H1 (cell line): ENCODE measurements at regions not wholly inside any gene's neighbourhood (a gene's known extent, or its start where the extent isn't known, plus 50 kb on each side); places are given as distances from the start of the nearest gene placed in this dataset.
A peak's percentile ranks its signal among the peaks of the same experiment; 100 is the strongest.

Experiments
- CTCF ChIA-PET: fragments of 300-600 bp; sonication (Branson Sonifier 250); formaldehyde crosslinking; loops from one replicate; lab custom pipeline; 2021; ENCODE audit not compliant: partially characterized antibody; lab: Charles Lee
- POLR2A ChIA-PET: fragments of 300-600 bp; sonication (Branson Sonifier 250); formaldehyde crosslinking; loops from one replicate; lab custom pipeline; 2021; ENCODE audit warnings: inconsistent platforms; ENCODE audit not compliant: partially characterized antibody; lab: Charles Lee
- DNase-seq, 2 experiments: peaks; one replicate each; pipeline versions ENCODE4 v3.0.0 to v3.0.0-alpha.2; 2010 to 2022; ENCODE audit warnings: low spot score in 2 of 2, low read depth in 1 of 2, mixed read lengths in 1 of 2
- FAIRE-seq: peaks from 2 replicates; lab custom pipeline; 2011; peaks lifted over from hg19 to GRCh38; lab: Jason Lieb, UNC
- H2AFZ ChIP-seq: 2 replicates; pipeline ENCODE4 v1.8.1; 2012; ENCODE audit warnings: low read length, inconsistent platforms
- H2AK5ac ChIP-seq: 2 replicates; pipeline ENCODE4 v1.6.1; 2013; ENCODE audit warnings: low read depth, low read length
- H2BK120ac ChIP-seq: replicated peaks from 2 replicates; pipeline ENCODE3; 2013; ENCODE audit warnings: low read depth, low read length, inconsistent platforms
- H2BK12ac ChIP-seq: 2 replicates; pipeline ENCODE4 v1.6.1; 2013; ENCODE audit warnings: low read depth, low read length
- H2BK15ac ChIP-seq: 2 replicates; pipeline ENCODE4 v1.6.1; 2013; ENCODE audit warnings: low read length
- H2BK20ac ChIP-seq: 2 replicates; pipeline ENCODE4 v1.6.1; 2013; ENCODE audit warnings: low read length
- H2BK5ac ChIP-seq: 2 replicates; pipeline ENCODE4 v1.6.1; 2013; ENCODE audit warnings: low read depth, low read length
- H3K14ac ChIP-seq: 2 replicates; pipeline ENCODE4 v1.6.1; 2013; ENCODE audit warnings: inconsistent platforms; ENCODE audit not compliant: insufficient read length
- H3K18ac ChIP-seq: 2 replicates; pipeline ENCODE4 v1.6.1; 2013; ENCODE audit warnings: low read length; ENCODE audit errors: extremely low read depth
- H3K23ac ChIP-seq: 2 replicates; pipeline ENCODE4 v1.6.1; 2013; ENCODE audit warnings: inconsistent platforms; ENCODE audit not compliant: insufficient read length
- H3K23me2 ChIP-seq: 2 replicates; pipeline ENCODE4 v1.6.1; 2013; ENCODE audit warnings: low read depth, low read length
- H3K27ac ChIP-seq: 2 replicates; pipeline ENCODE4 v1.6.1; 2011; ENCODE audit warnings: low read depth, low read length, inconsistent platforms
- H3K27me3 ChIP-seq, 4 experiments: replicated peaks in 1 of 4; 1 replicate in 1 of 4; 2 replicates in 3 of 4; pipeline versions ENCODE4 v1.6.1 to v1.8.1; 2011 to 2013; ENCODE audit warnings: low read length in 3 of 4, mild to moderate bottlenecking in 3 of 4, inconsistent platforms in 2 of 4, mixed read lengths in 2 of 4, moderate library complexity in 1 of 4; ENCODE audit not compliant: control insufficient read depth in 3 of 4, insufficient read depth in 3 of 4; ENCODE audit errors: extremely low read depth in 1 of 4
- H3K36me3 ChIP-seq, 4 experiments: 2 replicates each; pipeline versions ENCODE4 v1.6.1 to v1.8.1; 2011 to 2013; ENCODE audit warnings: mild to moderate bottlenecking in 4 of 4, low read length in 3 of 4, moderate library complexity in 2 of 4, control low read depth in 1 of 4, inconsistent platforms in 1 of 4; ENCODE audit not compliant: insufficient read depth in 4 of 4, control insufficient read depth in 2 of 4
- H3K4ac ChIP-seq: replicated peaks from 2 replicates; pipeline ENCODE3; 2013; ENCODE audit warnings: low read length, low read depth, mixed read lengths, inconsistent platforms; ENCODE audit not compliant: insufficient read length
- H3K4me1 ChIP-seq, 4 experiments: replicated peaks in 1 of 4; 1 replicate in 1 of 4; 2 replicates in 3 of 4; pipeline versions ENCODE4 v1.6.1 to v1.8.1; 2011 to 2013; ENCODE audit warnings: low read length in 3 of 4, inconsistent platforms in 2 of 4, mixed read lengths in 1 of 4; ENCODE audit not compliant: insufficient read depth in 4 of 4, control insufficient read depth in 3 of 4
- H3K4me2 ChIP-seq, 2 experiments: 2 replicates each; pipeline versions ENCODE4 v1.6.1 to v1.8.1; 2011 to 2013; ENCODE audit warnings: low read depth in 2 of 2, low read length in 2 of 2, control low read depth in 1 of 2, inconsistent platforms in 1 of 2, mild to moderate bottlenecking in 1 of 2; ENCODE audit not compliant: insufficient read depth in 1 of 2
- H3K4me3 ChIP-seq, 4 experiments: fragments of 200-600, 300-600 bp in 1 of 4; sonication (generic), shearing (Covaris generic), sonication (Bioruptor Twin) in 1 of 4; 2 replicates each; pipeline versions ENCODE4 v1.5.1 to v1.8.1; 2011 to 2016; ENCODE audit warnings: low read length in 4 of 4, low read depth in 3 of 4, control low read depth in 2 of 4, inconsistent platforms in 2 of 4, mild to moderate bottlenecking in 2 of 4, mixed read lengths in 1 of 4, moderate library complexity in 1 of 4; ENCODE audit not compliant: insufficient read depth in 2 of 4; ENCODE audit errors: extremely low read depth in 1 of 4
- H3K56ac ChIP-seq: replicated peaks from 2 replicates; pipeline ENCODE3; 2013; ENCODE audit warnings: low read depth, mild to moderate bottlenecking, mixed read lengths, low read length, inconsistent platforms; ENCODE audit not compliant: insufficient read length
- H3K79me1 ChIP-seq: 2 replicates; pipeline ENCODE4 v1.6.1; 2013; ENCODE audit warnings: low read depth, low read length, control low read depth
- H3K79me2 ChIP-seq, 2 experiments: 2 replicates each; pipeline versions ENCODE4 v1.6.1 to v1.8.1; 2012 to 2013; ENCODE audit warnings: low read length in 2 of 2, mild to moderate bottlenecking in 2 of 2, inconsistent platforms in 1 of 2; ENCODE audit not compliant: insufficient read depth in 2 of 2, control insufficient read depth in 1 of 2
- H3K9ac ChIP-seq, 4 experiments: replicated peaks in 1 of 4; 1 replicate in 1 of 4; 2 replicates in 3 of 4; pipeline versions ENCODE4 v1.6.1 to v1.8.1; 2011 to 2013; ENCODE audit warnings: low read depth in 3 of 4, low read length in 3 of 4, control low read depth in 2 of 4, mild to moderate bottlenecking in 2 of 4, moderate library complexity in 2 of 4, inconsistent platforms in 1 of 4; ENCODE audit errors: extremely low read depth in 1 of 4
- H3K9me3 ChIP-seq, 2 experiments: 2 replicates each; pipeline versions ENCODE4 v1.6.1 to v1.8.1; 2012 to 2013; ENCODE audit warnings: mild to moderate bottlenecking in 2 of 2, moderate library complexity in 2 of 2, control low read depth in 1 of 2, inconsistent platforms in 1 of 2, low read depth in 1 of 2, low read length in 1 of 2, mixed read lengths in 1 of 2; ENCODE audit not compliant: insufficient read depth in 2 of 2
- H4K20me1 ChIP-seq, 2 experiments: replicated peaks in 1 of 2; 2 replicates each; pipeline versions ENCODE3 to v1.8.1; 2011 to 2013; ENCODE audit warnings: inconsistent platforms in 2 of 2, low read length in 2 of 2, mild to moderate bottlenecking in 1 of 2; ENCODE audit not compliant: insufficient read depth in 2 of 2, control insufficient read depth in 1 of 2
- H4K5ac ChIP-seq: 2 replicates; pipeline ENCODE4 v1.6.1; 2013; ENCODE audit warnings: low read length, low read depth, mixed read lengths, inconsistent platforms; ENCODE audit not compliant: insufficient read length
- H4K8ac ChIP-seq: 2 replicates; pipeline ENCODE4 v1.8.0; 2013; ENCODE audit warnings: mild to moderate bottlenecking, moderate library complexity, low read length, inconsistent platforms; ENCODE audit not compliant: insufficient read depth; ENCODE audit errors: extremely low read depth
- H4K91ac ChIP-seq: replicated peaks from 2 replicates; pipeline ENCODE3; 2013; ENCODE audit warnings: low read length, mixed read lengths, inconsistent platforms; ENCODE audit not compliant: insufficient read length
- EP300 ChIP-seq, 2 experiments: IDR thresholded peaks; 1 replicate in 1 of 2; 2 replicates in 1 of 2; pipeline ENCODE4 v1.6.1; 2011 to 2012; ENCODE audit warnings: low read depth in 2 of 2, low read length in 2 of 2, mild to moderate bottlenecking in 2 of 2, borderline replicate concordance in 1 of 2, inconsistent platforms in 1 of 2, moderate library complexity in 1 of 2
- EZH2 ChIP-seq: fragments of 200-600 bp; sonication (generic); IDR thresholded peaks from 2 replicates; pipeline ENCODE4 v1.7.1; 2012; ENCODE audit warnings: low read depth, mild to moderate bottlenecking, moderate library complexity, low read length, inconsistent platforms; ENCODE audit not compliant: severe bottlenecking
- JUND ChIP-seq: IDR thresholded peaks from 2 replicates; pipeline ENCODE4 v1.6.1; 2011; ENCODE audit warnings: mild to moderate bottlenecking, improper control_type of control experiment, low read length
- TEAD4 ChIP-seq: IDR thresholded peaks from 2 replicates; pipeline ENCODE4 v1.6.1; 2012; ENCODE audit warnings: low read depth, low read length, inconsistent platforms, mixed read lengths
- TF ChIP-seq, protein P1 (sequence below), 3 experiments: IDR thresholded peaks; 1 replicate in 2 of 3; 2 replicates in 1 of 3; pipeline versions ENCODE4 v1.5.1 to v1.6.1; 2011; ENCODE audit warnings: low read length in 3 of 3, mild to moderate bottlenecking in 3 of 3, inconsistent platforms in 2 of 3, low read depth in 1 of 3, moderate library complexity in 1 of 3; ENCODE audit not compliant: insufficient read depth in 1 of 3; ENCODE audit errors: control extremely low read depth in 1 of 3

DNA sequence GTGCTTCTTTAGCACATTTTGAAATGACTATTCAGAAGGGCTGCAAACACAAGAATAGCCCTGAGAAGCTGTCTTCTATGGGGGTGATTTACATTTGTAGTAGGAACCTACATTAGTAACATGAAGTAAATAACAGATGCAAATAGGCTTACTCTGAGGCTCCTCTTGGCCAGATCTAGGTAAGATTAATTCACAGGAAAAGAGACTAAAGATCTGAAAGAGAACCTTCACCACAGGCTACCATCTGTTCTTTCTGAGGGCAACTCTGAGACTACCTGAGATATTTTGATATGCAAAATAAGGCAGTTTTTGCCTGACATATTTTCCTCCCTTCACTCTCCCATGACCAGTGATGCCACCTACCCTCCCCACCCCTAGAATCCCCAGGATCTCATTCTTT, 1267.8 kb downstream of the PLA2G4A start:
- Histone ChIP-seq H3K4ac (no peak overlapping the region), H2AFZ (no peak overlapping the region), H3K27ac (no peak overlapping the region), H3K4me2 (no peak overlapping the region), H3K56ac (no peak overlapping the region), H3K14ac (no peak overlapping the region), H2BK20ac (no peak overlapping the region), H4K20me1 (no peaks in the 10 kb centered on the region), H2BK12ac (no peak overlapping the region), H3K9ac (no peak overlapping the region)
- ChIA-PET CTCF (no interaction called here), POLR2A (no interaction called here)
- peak; percentile 19 for FAIRE-seq
- TF ChIP-seq EP300 (IDR thresholded peaks at IDR 0.05; ENCODE audit: borderline replicate concordance in 1 of 2, low read depth in 2 of 2, low read length in 2 of 2) (no peak), TEAD4 (no peak), EZH2 (no peak), JUND (no peak)
- TF ChIP-seq, protein P1, sequence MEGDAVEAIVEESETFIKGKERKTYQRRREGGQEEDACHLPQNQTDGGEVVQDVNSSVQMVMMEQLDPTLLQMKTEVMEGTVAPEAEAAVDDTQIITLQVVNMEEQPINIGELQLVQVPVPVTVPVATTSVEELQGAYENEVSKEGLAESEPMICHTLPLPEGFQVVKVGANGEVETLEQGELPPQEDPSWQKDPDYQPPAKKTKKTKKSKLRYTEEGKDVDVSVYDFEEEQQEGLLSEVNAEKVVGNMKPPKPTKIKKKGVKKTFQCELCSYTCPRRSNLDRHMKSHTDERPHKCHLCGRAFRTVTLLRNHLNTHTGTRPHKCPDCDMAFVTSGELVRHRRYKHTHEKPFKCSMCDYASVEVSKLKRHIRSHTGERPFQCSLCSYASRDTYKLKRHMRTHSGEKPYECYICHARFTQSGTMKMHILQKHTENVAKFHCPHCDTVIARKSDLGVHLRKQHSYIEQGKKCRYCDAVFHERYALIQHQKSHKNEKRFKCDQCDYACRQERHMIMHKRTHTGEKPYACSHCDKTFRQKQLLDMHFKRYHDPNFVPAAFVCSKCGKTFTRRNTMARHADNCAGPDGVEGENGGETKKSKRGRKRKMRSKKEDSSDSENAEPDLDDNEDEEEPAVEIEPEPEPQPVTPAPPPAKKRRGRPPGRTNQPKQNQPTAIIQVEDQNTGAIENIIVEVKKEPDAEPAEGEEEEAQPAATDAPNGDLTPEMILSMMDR (IDR thresholded peaks at IDR 0.05; ENCODE audit: control extremely low read depth in 1 of 3, insufficient read depth in 1 of 3, low read depth in 1 of 3, low read length in 3 of 3) = no peak
- TF ChIP-seq, all 59 proteins: peak for 0
- no peaks in the 10 kb centered on the region for H3K79me2 ChIP-seq
- H3K9me3 ChIP-seq = no peaks in the 10 kb centered on the region
- H3K23me2 ChIP-seq = no peaks in the 10 kb centered on the region
- no peak overlapping the region for H3K4me3 ChIP-seq
- H3K18ac ChIP-seq = no peak overlapping the region
- H4K8ac ChIP-seq = no peak overlapping the region
- no peak overlapping the region for H4K5ac ChIP-seq
- no peak for DNase-seq
- no peaks in the 10 kb centered on the region; a peak in 1 of 7 replicates for H3K4me1 ChIP-seq
- H3K27me3 ChIP-seq = no peaks in the 10 kb centered on the region
- H3K79me1 ChIP-seq = no peaks in the 10 kb centered on the region
- H4K91ac ChIP-seq = no peak overlapping the region
- H2BK5ac ChIP-seq = no peak overlapping the region
- no peak overlapping the region for H3K23ac ChIP-seq
- H3K36me3 ChIP-seq = no peaks in the 10 kb centered on the region
- no peak overlapping the region for H2BK15ac ChIP-seq
- no peak overlapping the region for H2AK5ac ChIP-seq
- no peak overlapping the region for H2BK120ac ChIP-seq
